ENCODE measurements at regions not wholly inside any gene's neighbourhood (a gene's known extent, or its start where the extent isn't known, plus 50 kb on each side); places are given as distances from the start of the nearest gene placed in this dataset.

DNA sequence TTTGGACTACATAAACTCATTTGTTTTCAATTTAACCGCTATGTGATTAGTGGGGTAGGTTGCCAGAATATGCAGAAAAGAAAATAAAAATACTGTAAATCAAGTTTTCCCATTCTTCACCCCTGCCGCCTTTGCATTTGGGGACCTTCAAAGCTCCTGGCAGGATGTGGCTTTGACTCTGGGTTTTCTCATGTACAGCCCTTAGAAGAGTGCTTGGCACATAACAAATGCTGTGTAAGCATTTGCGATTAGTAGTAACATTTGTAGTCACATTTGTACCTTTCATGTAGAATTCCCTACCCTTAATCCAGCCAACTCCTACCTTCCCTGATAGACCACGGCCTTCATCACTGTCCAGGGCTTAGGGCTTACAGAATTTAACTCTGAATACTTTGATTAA is 262.6 kb downstream of the MREG start:
- Histone ChIP-seq H3K4me3 (ENCODE audit: severe bottlenecking) (no peak overlapping the region), H3K27ac (ENCODE audit: poor library complexity, severe bottlenecking) (peak overlapping the region; percentile 14), H3K27me3 (ENCODE audit: insufficient read depth, poor library complexity, severe bottlenecking) (no peaks in the 10 kb centered on the region), H3K9me3 (ENCODE audit: severe bottlenecking) (no peaks in the 10 kb centered on the region), H3K4me1 (ENCODE audit: insufficient read depth, poor library complexity, severe bottlenecking) (peaks cover 7% of the 10 kb centered on the region), H3K36me3 (ENCODE audit: low read depth) (no peaks in the 10 kb centered on the region)
- DNase-seq (ENCODE audit: low spot score) (no peak), ATAC-seq (ENCODE audit: low read depth) (no peak)
- TF ChIP-seq, protein P1, sequence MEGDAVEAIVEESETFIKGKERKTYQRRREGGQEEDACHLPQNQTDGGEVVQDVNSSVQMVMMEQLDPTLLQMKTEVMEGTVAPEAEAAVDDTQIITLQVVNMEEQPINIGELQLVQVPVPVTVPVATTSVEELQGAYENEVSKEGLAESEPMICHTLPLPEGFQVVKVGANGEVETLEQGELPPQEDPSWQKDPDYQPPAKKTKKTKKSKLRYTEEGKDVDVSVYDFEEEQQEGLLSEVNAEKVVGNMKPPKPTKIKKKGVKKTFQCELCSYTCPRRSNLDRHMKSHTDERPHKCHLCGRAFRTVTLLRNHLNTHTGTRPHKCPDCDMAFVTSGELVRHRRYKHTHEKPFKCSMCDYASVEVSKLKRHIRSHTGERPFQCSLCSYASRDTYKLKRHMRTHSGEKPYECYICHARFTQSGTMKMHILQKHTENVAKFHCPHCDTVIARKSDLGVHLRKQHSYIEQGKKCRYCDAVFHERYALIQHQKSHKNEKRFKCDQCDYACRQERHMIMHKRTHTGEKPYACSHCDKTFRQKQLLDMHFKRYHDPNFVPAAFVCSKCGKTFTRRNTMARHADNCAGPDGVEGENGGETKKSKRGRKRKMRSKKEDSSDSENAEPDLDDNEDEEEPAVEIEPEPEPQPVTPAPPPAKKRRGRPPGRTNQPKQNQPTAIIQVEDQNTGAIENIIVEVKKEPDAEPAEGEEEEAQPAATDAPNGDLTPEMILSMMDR (IDR thresholded peaks at IDR 0.05; ENCODE audit: poor library complexity, severe bottlenecking) = no peak

DNA sequence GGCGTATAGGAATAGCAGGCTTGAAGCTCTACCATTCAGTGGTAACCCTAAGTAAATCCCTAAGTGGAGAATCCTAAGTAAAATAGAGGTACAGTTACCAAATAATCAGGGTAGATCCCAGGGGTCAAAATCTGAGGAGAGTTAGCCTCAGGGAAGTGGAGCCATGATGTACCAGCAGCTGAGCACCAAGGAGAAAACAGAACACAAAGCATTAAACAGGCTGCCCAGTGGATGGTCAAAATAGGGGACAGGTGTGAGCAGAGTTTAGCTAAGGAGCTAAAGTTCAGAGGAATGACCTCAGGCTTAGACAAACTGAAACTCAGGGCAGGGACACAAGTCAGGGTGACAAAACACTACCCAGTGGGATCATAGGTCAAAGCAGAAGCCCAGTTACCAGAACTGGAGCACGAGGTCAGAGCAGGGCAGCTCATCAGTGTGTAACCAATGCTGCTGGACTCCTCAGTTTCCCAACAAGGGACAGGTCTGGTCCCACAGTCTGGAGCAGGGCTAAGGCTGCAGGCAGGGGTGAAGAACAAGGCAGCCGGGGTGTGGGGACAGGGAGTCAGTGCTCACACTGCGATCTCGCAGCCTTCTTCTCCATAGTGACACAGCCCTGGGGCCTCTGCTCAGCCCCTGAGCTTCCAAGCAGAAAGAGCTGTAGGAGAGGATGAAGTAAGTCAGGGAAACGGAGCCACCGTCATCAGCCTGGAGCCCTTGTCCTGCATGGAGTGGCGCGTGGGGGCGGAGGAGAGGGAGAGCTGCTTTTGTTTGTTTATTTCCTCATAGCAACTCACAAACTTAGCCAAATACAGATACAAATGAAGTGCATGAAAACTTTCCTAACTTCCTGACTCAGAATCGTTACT is 264.0 kb downstream of the MREG start:
- DNase-seq (ENCODE audit: low spot score) (no peak), ATAC-seq (ENCODE audit: low read depth) (no peak)
- Histone ChIP-seq H3K27me3 (ENCODE audit: insufficient read depth, poor library complexity, severe bottlenecking) (no peaks in the 10 kb centered on the region), H3K4me3 (ENCODE audit: severe bottlenecking) (no peak overlapping the region), H3K4me1 (ENCODE audit: insufficient read depth, poor library complexity, severe bottlenecking) (peaks cover 7% of the 10 kb centered on the region), H3K9me3 (ENCODE audit: severe bottlenecking) (no peaks in the 10 kb centered on the region), H3K27ac (ENCODE audit: poor library complexity, severe bottlenecking) (no peak overlapping the region), H3K36me3 (ENCODE audit: low read depth) (no peaks in the 10 kb centered on the region)
- TF ChIP-seq, protein P1 (IDR thresholded peaks at IDR 0.05; ENCODE audit: poor library complexity, severe bottlenecking) = no peak

GRCh38 chr2:215748446-215748845 is 264.9 kb downstream of the MREG start:
- no peaks in the 10 kb centered on the region for H3K9me3 ChIP-seq (ENCODE audit: severe bottlenecking)
- TF ChIP-seq, protein P1 (IDR thresholded peaks at IDR 0.05; ENCODE audit: poor library complexity, severe bottlenecking) = no peak
- no peak overlapping the region for H3K27ac ChIP-seq (ENCODE audit: poor library complexity, severe bottlenecking)
- DNase-seq (ENCODE audit: low spot score) (no peak), ATAC-seq (ENCODE audit: low read depth) (no peak)
- H3K27me3 ChIP-seq (ENCODE audit: insufficient read depth, poor library complexity, severe bottlenecking) = no peaks in the 10 kb centered on the region
- peaks cover 7% of the 10 kb centered on the region for H3K4me1 ChIP-seq (ENCODE audit: insufficient read depth, poor library complexity, severe bottlenecking)
- no peaks in the 10 kb centered on the region for H3K36me3 ChIP-seq (ENCODE audit: low read depth)
- H3K4me3 ChIP-seq (ENCODE audit: severe bottlenecking) = no peak overlapping the region

GRCh38 chr2:215746887-215747615 is 266.3 kb downstream of the MREG start:
- H3K4me3 ChIP-seq (ENCODE audit: severe bottlenecking) = no peak overlapping the region
- H3K9me3 ChIP-seq (ENCODE audit: severe bottlenecking) = no peaks in the 10 kb centered on the region
- no peak for DNase-seq (ENCODE audit: low spot score)
- no peaks in the 10 kb centered on the region for H3K36me3 ChIP-seq (ENCODE audit: low read depth)
- TF ChIP-seq, protein P1 (IDR thresholded peaks at IDR 0.05; ENCODE audit: poor library complexity, severe bottlenecking) = no peak
- no peak overlapping the region for H3K27ac ChIP-seq (ENCODE audit: poor library complexity, severe bottlenecking)
- H3K4me1 ChIP-seq (ENCODE audit: insufficient read depth, poor library complexity, severe bottlenecking) = peaks cover 7% of the 10 kb centered on the region
- no peaks in the 10 kb centered on the region for H3K27me3 ChIP-seq (ENCODE audit: insufficient read depth, poor library complexity, severe bottlenecking)
- peak; percentile 61 for ATAC-seq (ENCODE audit: low read depth)

Data from RWPE2 (cell line).